ENCODE measurements at regions not wholly inside any gene's neighbourhood (a gene's known extent, or its start where the extent isn't known, plus 50 kb on each side); places are given as distances from the start of the nearest gene placed in this dataset.

GRCh38 chr2:103664690-103665089 lies 902.9 kb downstream of the TMEM182 start:
- DNase-seq (no peak), FAIRE-seq (no peak)
- no peaks in the 10 kb centered on the region for H3K36me3 ChIP-seq (ENCODE audit: control insufficient read depth in 2 of 3, insufficient read depth in 3 of 3, low read length in 3 of 3)
- no peaks in the 10 kb centered on the region for H3K9me3 ChIP-seq (ENCODE audit: control insufficient read depth in 2 of 3, insufficient read depth in 1 of 3, low read length in 3 of 3)
- no peak overlapping the region for H3K9ac ChIP-seq (ENCODE audit: low read length in 3 of 3)
- H3K4me1 ChIP-seq (ENCODE audit: control insufficient read depth in 2 of 3, insufficient read depth in 2 of 3, low read depth in 1 of 3, low read length in 3 of 3), result peaks cover 0 to 3% (median 0%) of the 10 kb centered on the region in 3 donors
- H3K27me3 ChIP-seq (ENCODE audit: control insufficient read depth, insufficient read depth, low read length), result no peaks in the 10 kb centered on the region
- no peak for TF ChIP-seq CTCF (IDR thresholded peaks at IDR 0.05; ENCODE audit: borderline replicate concordance, extremely low read depth, insufficient read depth)
- H3K27ac ChIP-seq (ENCODE audit: low read depth in 2 of 2, low read length in 2 of 2), result no peak overlapping the region
- H3K4me3 ChIP-seq (ENCODE audit: low read length in 3 of 3), result no peak overlapping the region
- intact Hi-C loops (cut with DNase I), result no loop called here

GRCh38 chr2:103667335-103667884 lies 905.6 kb downstream of the TMEM182 start:
- H3K27ac ChIP-seq (ENCODE audit: low read depth in 2 of 2, low read length in 2 of 2), result no peak overlapping the region
- no peak overlapping the region for H3K9ac ChIP-seq (ENCODE audit: low read length in 3 of 3)
- DNase-seq (peak in 1 of 5 donors; percentile 3), FAIRE-seq (no peak)
- no peak overlapping the region for H3K4me3 ChIP-seq (ENCODE audit: low read length in 3 of 3)
- no peaks in the 10 kb centered on the region for H3K27me3 ChIP-seq (ENCODE audit: control insufficient read depth, insufficient read depth, low read length)
- peaks cover 0 to 3% (median 0%) of the 10 kb centered on the region in 3 donors for H3K4me1 ChIP-seq (ENCODE audit: control insufficient read depth in 2 of 3, insufficient read depth in 2 of 3, low read depth in 1 of 3, low read length in 3 of 3)
- intact Hi-C loops (cut with DNase I), result no loop called here
- no peaks in the 10 kb centered on the region for H3K9me3 ChIP-seq (ENCODE audit: control insufficient read depth in 2 of 3, insufficient read depth in 1 of 3, low read length in 3 of 3)
- TF ChIP-seq CTCF (IDR thresholded peaks at IDR 0.05; ENCODE audit: borderline replicate concordance, extremely low read depth, insufficient read depth), result no peak
- no peaks in the 10 kb centered on the region for H3K36me3 ChIP-seq (ENCODE audit: control insufficient read depth in 2 of 3, insufficient read depth in 3 of 3, low read length in 3 of 3)

DNA sequence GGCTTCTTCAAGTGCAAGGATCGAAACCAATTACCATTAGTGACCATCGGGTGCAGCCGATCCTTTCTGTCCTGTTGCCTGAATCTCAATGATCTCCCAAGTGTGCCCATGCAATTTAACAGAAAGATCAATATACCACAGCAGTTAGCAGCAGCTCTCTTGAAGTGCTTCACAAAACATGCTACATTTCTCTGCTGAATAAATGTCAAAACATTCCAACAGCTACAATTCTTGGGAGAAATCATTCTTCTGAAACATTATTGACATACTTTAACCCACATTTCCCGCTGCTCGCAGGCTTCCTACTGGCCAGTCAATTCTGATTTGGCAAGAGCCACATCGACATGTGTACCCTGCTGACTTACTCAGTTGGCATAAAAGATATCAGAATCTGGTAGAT lies 907.7 kb downstream of the TMEM182 start:
- intact Hi-C loops (cut with DNase I), result no loop called here
- Histone ChIP-seq H3K9me3 (ENCODE audit: control insufficient read depth in 2 of 3, insufficient read depth in 1 of 3, low read length in 3 of 3) (no peaks in the 10 kb centered on the region), H3K36me3 (ENCODE audit: control insufficient read depth in 2 of 3, insufficient read depth in 3 of 3, low read length in 3 of 3) (no peaks in the 10 kb centered on the region), H3K4me1 (ENCODE audit: control insufficient read depth in 2 of 3, insufficient read depth in 2 of 3, low read depth in 1 of 3, low read length in 3 of 3) (peaks cover 0 to 3% (median 0%) of the 10 kb centered on the region in 3 donors), H3K27ac (ENCODE audit: low read depth in 2 of 2, low read length in 2 of 2) (no peak overlapping the region), H3K9ac (ENCODE audit: low read length in 3 of 3) (no peak overlapping the region), H3K4me3 (ENCODE audit: low read length in 3 of 3) (no peak overlapping the region), H3K27me3 (ENCODE audit: control insufficient read depth, insufficient read depth, low read length) (no peaks in the 10 kb centered on the region)
- no peak for TF ChIP-seq CTCF (IDR thresholded peaks at IDR 0.05; ENCODE audit: borderline replicate concordance, extremely low read depth, insufficient read depth)
- FAIRE-seq (no peak), DNase-seq (no peak)

Measured in kidney (tissue), 13 donors.